C4-2B (cell line): ENCODE measurements at regions not wholly inside any gene's neighbourhood (a gene's known extent, or its start where the extent isn't known, plus 50 kb on each side); places are given as distances from the start of the nearest gene placed in this dataset.

Experiments
- H3K27ac ChIP-seq: fragments of 450-650 bp; 2 replicates; pipeline ENCODE4 v1.5.1; 2017
- CTCF ChIP-seq: fragments of 450-650 bp; conservative IDR thresholded peaks from 2 replicates; pipeline ENCODE4 v1.5.1; 2017; ENCODE audit warnings: mild to moderate bottlenecking
- ZFX ChIP-seq: fragments of 450-650 bp; IDR thresholded peaks from 2 replicates; pipeline ENCODE4 v1.6.1; 2017

- no peak for TF ChIP-seq ZFX
- TF ChIP-seq CTCF, result no peak
- H3K27ac ChIP-seq, result no peak overlapping the region
Observed at GRCh38 chrX:26070882-26071281, 67.3 kb upstream of the MAGEB18 start.

- H3K27ac ChIP-seq, result no peak overlapping the region
- TF ChIP-seq CTCF (no peak), ZFX (no peak)
Observed at GRCh38 chrX:26071618-26072017, 66.5 kb upstream of the MAGEB18 start.

GRCh38 chrX:26083093-26083492 is 55.0 kb upstream of the MAGEB18 start:
- TF ChIP-seq CTCF (no peak), ZFX (no peak)

More at GRCh38 chrX:26083093-26083492, 55.0 kb upstream of the MAGEB18 start:
- H3K27ac ChIP-seq, result no peak overlapping the region
